Thyroid gland (tissue), 4 donors: ENCODE measurements at regions not wholly inside any gene's neighbourhood (a gene's known extent, or its start where the extent isn't known, plus 50 kb on each side); places are given as distances from the start of the nearest gene placed in this dataset.

Experiments
- DNase-seq, 2 donors: peaks; one replicate each; pipeline ENCODE4 v3.0.0-alpha.2; 2019
- H3K27ac ChIP-seq, 3 donors: fragments of 200-600 bp; sonication (generic); 1 replicate in 2 of 3; 2 replicates in 1 of 3; pipeline ENCODE4 v1.5.1; 2016 to 2019; ENCODE audit warnings: mild to moderate bottlenecking in 1 of 3, moderate library complexity in 1 of 3
- H3K27me3 ChIP-seq: fragments of 200-600 bp; sonication (generic); one replicate; pipeline ENCODE4 v1.5.1; 2019
- H3K36me3 ChIP-seq, 2 donors: fragments of 200-600 bp; sonication (generic); one replicate each; pipeline ENCODE4 v1.5.1; 2016 to 2019
- H3K4me1 ChIP-seq, 2 donors: fragments of 200-600 bp; sonication (generic); one replicate each; pipeline ENCODE4 v1.5.1; 2017 to 2019
- H3K4me3 ChIP-seq, 3 donors: fragments of 200-600 bp; sonication (generic); replicated peaks in 1 of 3; 1 replicate in 2 of 3; 2 replicates in 1 of 3; pipeline ENCODE4 v1.5.1; 2016; ENCODE audit warnings: mild to moderate bottlenecking in 1 of 3
- H3K9me3 ChIP-seq: fragments of 200-600 bp; sonication (generic); one replicate; pipeline ENCODE4 v1.5.1; 2017
- CTCF ChIP-seq, 6 experiments: fragments of 200-600 bp in 3 of 6; fragments of 450-650 bp in 3 of 6; sonication (generic) in 3 of 6; IDR thresholded peaks; one replicate each; pipeline ENCODE4 v1.5.1; 2016 to 2019; ENCODE audit warnings: antibody characterized with exemption in 6 of 6, mild to moderate bottlenecking in 2 of 6, inconsistent platforms in 1 of 6, moderate library complexity in 1 of 6
- POLR2A ChIP-seq, 2 donors: fragments of 450-650 bp; IDR thresholded peaks; one replicate each; pipeline ENCODE4 v1.6.1; 2017; ENCODE audit warnings: antibody characterized with exemption in 2 of 2, mild to moderate bottlenecking in 2 of 2, moderate library complexity in 1 of 2
- WGBS, 2 donors: methylation state at CpG; one replicate each; pipeline ENCODE4 v1.1.5; 2017; 5-methylcytosine and 5-hydroxymethylcytosine counted together
- intact Hi-C: fragments of 100-400 bp; cut with DNase I; formaldehyde crosslinking; loops from one replicate; pipeline ENCODE4 v1.15.1; 2023

GRCh38 chr6:104601131-104601651 is 258.5 kb downstream of the HACE1 start:
- TF ChIP-seq POLR2A (IDR thresholded peaks at IDR 0.05) (no peak), CTCF (IDR thresholded peaks at IDR 0.05) (no peak)
- intact Hi-C loops: no loop called here
- H3K27ac ChIP-seq: no peak overlapping the region

GRCh38 chr6:104600639-104600931 is 259.1 kb downstream of the HACE1 start:
- no peak for DNase-seq
- Histone ChIP-seq H3K4me1 (no peaks in the 10 kb centered on the region), H3K9me3 (no peaks in the 10 kb centered on the region), H3K4me3 (no peak overlapping the region), H3K27ac (no peak overlapping the region), H3K36me3 (no peaks in the 10 kb centered on the region), H3K27me3 (no peaks in the 10 kb centered on the region)
- intact Hi-C loops: no loop called here
- TF ChIP-seq POLR2A (IDR thresholded peaks at IDR 0.05): no peak
- WGBS, 2 donors: 70 to 79% methylated on average over 2 of the region's 2 CpGs

More at GRCh38 chr6:104601131-104601651, 258.5 kb downstream of the HACE1 start:
- Histone ChIP-seq H3K36me3 (no peaks in the 10 kb centered on the region), H3K4me1 (no peaks in the 10 kb centered on the region), H3K9me3 (no peaks in the 10 kb centered on the region), H3K4me3 (no peak overlapping the region), H3K27me3 (no peaks in the 10 kb centered on the region)
- WGBS, 2 donors: 66 to 68% methylated on average over 6 of the region's 6 CpGs
- no peak for DNase-seq

- intact Hi-C loops: no loop called here
- no peaks in the 10 kb centered on the region for H3K36me3 ChIP-seq
- 76 to 79% methylated on average over 3 of the region's 3 CpGs for WGBS, 2 donors
- H3K9me3 ChIP-seq: no peaks in the 10 kb centered on the region
- TF ChIP-seq CTCF (IDR thresholded peaks at IDR 0.05) (no peak), POLR2A (IDR thresholded peaks at IDR 0.05) (no peak)
- H3K4me1 ChIP-seq: no peaks in the 10 kb centered on the region
- H3K27ac ChIP-seq: no peak overlapping the region
- H3K4me3 ChIP-seq: no peak overlapping the region
- DNase-seq: no peak
- no peaks in the 10 kb centered on the region for H3K27me3 ChIP-seq
Observed at GRCh38 chr6:104599821-104600638, 259.7 kb downstream of the HACE1 start.

GRCh38 chr6:104597541-104598050 is 262.1 kb downstream of the HACE1 start:
- intact Hi-C loops: no loop called here
- TF ChIP-seq POLR2A (IDR thresholded peaks at IDR 0.05): no peak
- TF ChIP-seq CTCF (IDR thresholded peaks at IDR 0.05): no peak
- H3K4me3 ChIP-seq: no peak overlapping the region
- 51 to 52% methylated on average over 4 of the region's 4 CpGs for WGBS, 2 donors
- H3K27ac ChIP-seq: no peak overlapping the region
- H3K9me3 ChIP-seq: no peaks in the 10 kb centered on the region
- DNase-seq: no peak
- no peaks in the 10 kb centered on the region for H3K36me3 ChIP-seq
- H3K4me1 ChIP-seq: no peaks in the 10 kb centered on the region
- no peaks in the 10 kb centered on the region for H3K27me3 ChIP-seq

- intact Hi-C loops: no loop called here
- 41 to 61% methylated on average over 1 of the region's 1 CpG for WGBS, 2 donors
- no peaks in the 10 kb centered on the region for H3K36me3 ChIP-seq
- H3K27me3 ChIP-seq: no peaks in the 10 kb centered on the region
- TF ChIP-seq CTCF (IDR thresholded peaks at IDR 0.05) (no peak), POLR2A (IDR thresholded peaks at IDR 0.05) (no peak)
- no peak overlapping the region for H3K4me3 ChIP-seq
- H3K9me3 ChIP-seq: no peaks in the 10 kb centered on the region
- H3K27ac ChIP-seq: no peak overlapping the region
- DNase-seq: no peak
- H3K4me1 ChIP-seq: no peaks in the 10 kb centered on the region
Observed at GRCh38 chr6:104596091-104596490, 263.6 kb downstream of the HACE1 start.
